ENCODE measurements at regions not wholly inside any gene's neighbourhood (a gene's known extent, or its start where the extent isn't known, plus 50 kb on each side); places are given as distances from the start of the nearest gene placed in this dataset.

GRCh38 chr16:87198328-87198832 is 118.8 kb downstream of the C16orf95 start:
- no peak overlapping the region for H3K4me3 ChIP-seq (ENCODE audit: low read length in 3 of 3)
- DNase-seq (no peak), FAIRE-seq (no peak)
- H3K9me3 ChIP-seq (ENCODE audit: control insufficient read depth in 2 of 3, insufficient read depth in 1 of 3, low read length in 3 of 3): no peaks in the 10 kb centered on the region
- intact Hi-C loops (cut with DNase I): no loop called here
- no peak for TF ChIP-seq CTCF (IDR thresholded peaks at IDR 0.05; ENCODE audit: borderline replicate concordance, extremely low read depth, insufficient read depth)
- H3K36me3 ChIP-seq (ENCODE audit: control insufficient read depth in 2 of 3, insufficient read depth in 3 of 3, low read length in 3 of 3): no peaks in the 10 kb centered on the region
- H3K4me1 ChIP-seq (ENCODE audit: control insufficient read depth in 2 of 3, insufficient read depth in 2 of 3, low read depth in 1 of 3, low read length in 3 of 3): no peaks in the 10 kb centered on the region
- H3K9ac ChIP-seq (ENCODE audit: low read length in 3 of 3): no peak overlapping the region
- H3K27ac ChIP-seq (ENCODE audit: low read depth in 2 of 2, low read length in 2 of 2): no peak overlapping the region
- H3K27me3 ChIP-seq (ENCODE audit: control insufficient read depth, insufficient read depth, low read length): no peaks in the 10 kb centered on the region

GRCh38 chr16:87198881-87199280 is 118.3 kb downstream of the C16orf95 start:
- intact Hi-C loops (cut with DNase I): no loop called here
- FAIRE-seq: no peak
- no peak for TF ChIP-seq CTCF (IDR thresholded peaks at IDR 0.05; ENCODE audit: borderline replicate concordance, extremely low read depth, insufficient read depth)
- Histone ChIP-seq H3K4me3 (ENCODE audit: low read length in 3 of 3) (no peak overlapping the region), H3K9me3 (ENCODE audit: control insufficient read depth in 2 of 3, insufficient read depth in 1 of 3, low read length in 3 of 3) (no peaks in the 10 kb centered on the region), H3K4me1 (ENCODE audit: control insufficient read depth in 2 of 3, insufficient read depth in 2 of 3, low read depth in 1 of 3, low read length in 3 of 3) (no peaks in the 10 kb centered on the region), H3K9ac (ENCODE audit: low read length in 3 of 3) (no peak overlapping the region), H3K27me3 (ENCODE audit: control insufficient read depth, insufficient read depth, low read length) (no peaks in the 10 kb centered on the region), H3K36me3 (ENCODE audit: control insufficient read depth in 2 of 3, insufficient read depth in 3 of 3, low read length in 3 of 3) (no peaks in the 10 kb centered on the region), H3K27ac (ENCODE audit: low read depth in 2 of 2, low read length in 2 of 2) (no peak overlapping the region)
- DNase-seq: no peak

- Histone ChIP-seq H3K27ac (ENCODE audit: low read depth in 2 of 2, low read length in 2 of 2) (no peak overlapping the region), H3K36me3 (ENCODE audit: control insufficient read depth in 2 of 3, insufficient read depth in 3 of 3, low read length in 3 of 3) (no peaks in the 10 kb centered on the region), H3K27me3 (ENCODE audit: control insufficient read depth, insufficient read depth, low read length) (no peaks in the 10 kb centered on the region), H3K9ac (ENCODE audit: low read length in 3 of 3) (no peak overlapping the region), H3K4me3 (ENCODE audit: low read length in 3 of 3) (no peak overlapping the region), H3K9me3 (ENCODE audit: control insufficient read depth in 2 of 3, insufficient read depth in 1 of 3, low read length in 3 of 3) (no peaks in the 10 kb centered on the region), H3K4me1 (ENCODE audit: control insufficient read depth in 2 of 3, insufficient read depth in 2 of 3, low read depth in 1 of 3, low read length in 3 of 3) (no peaks in the 10 kb centered on the region)
- intact Hi-C loops (cut with DNase I): no loop called here
- TF ChIP-seq CTCF (IDR thresholded peaks at IDR 0.05; ENCODE audit: borderline replicate concordance, extremely low read depth, insufficient read depth): no peak
- no peak for FAIRE-seq
- DNase-seq: no peak
Observed at GRCh38 chr16:87199379-87199778, 117.8 kb downstream of the C16orf95 start.

GRCh38 chr16:87199901-87200300 is 117.3 kb downstream of the C16orf95 start:
- H3K36me3 ChIP-seq (ENCODE audit: control insufficient read depth in 2 of 3, insufficient read depth in 3 of 3, low read length in 3 of 3): no peaks in the 10 kb centered on the region
- no peaks in the 10 kb centered on the region for H3K27me3 ChIP-seq (ENCODE audit: control insufficient read depth, insufficient read depth, low read length)
- H3K4me3 ChIP-seq (ENCODE audit: low read length in 3 of 3): no peak overlapping the region
- H3K9me3 ChIP-seq (ENCODE audit: control insufficient read depth in 2 of 3, insufficient read depth in 1 of 3, low read length in 3 of 3): no peaks in the 10 kb centered on the region
- FAIRE-seq (no peak), DNase-seq (no peak)
- TF ChIP-seq CTCF (IDR thresholded peaks at IDR 0.05; ENCODE audit: borderline replicate concordance, extremely low read depth, insufficient read depth): no peak
- no peak overlapping the region for H3K9ac ChIP-seq (ENCODE audit: low read length in 3 of 3)
- H3K4me1 ChIP-seq (ENCODE audit: control insufficient read depth in 2 of 3, insufficient read depth in 2 of 3, low read depth in 1 of 3, low read length in 3 of 3): no peaks in the 10 kb centered on the region
- H3K27ac ChIP-seq (ENCODE audit: low read depth in 2 of 2, low read length in 2 of 2): no peak overlapping the region
- intact Hi-C loops (cut with DNase I): no loop called here

Data from kidney (tissue), 13 donors.